ENCODE measurements at regions not wholly inside any gene's neighbourhood (a gene's known extent, or its start where the extent isn't known, plus 50 kb on each side); places are given as distances from the start of the nearest gene placed in this dataset.

- TF ChIP-seq POLR2A (IDR thresholded peaks at IDR 0.05; ENCODE audit: low read depth, low read length) (no peak), CTCF (IDR thresholded peaks at IDR 0.05; ENCODE audit: extremely low read depth in 1 of 2, insufficient read depth in 1 of 2, low read depth in 1 of 2, low read length in 2 of 2) (no peak)
Measured at GRCh38 chr5:128836571-128836970, 128.7 kb upstream of the SLC27A6 start.

Data from endothelial cell of umbilical vein (primary cell).